ENCODE measurements at regions not wholly inside any gene's neighbourhood (a gene's known extent, or its start where the extent isn't known, plus 50 kb on each side); places are given as distances from the start of the nearest gene placed in this dataset.

- no peaks in the 10 kb centered on the region for H3K4me1 ChIP-seq (ENCODE audit: insufficient read depth, insufficient read length)
- no peak for DNase-seq (ENCODE audit: low read depth, low spot score)
- H3K4me3 ChIP-seq (ENCODE audit: insufficient read length, low read depth) = no peak overlapping the region
- no peaks in the 10 kb centered on the region for H3K27me3 ChIP-seq (ENCODE audit: insufficient read depth, insufficient read length)
- TF ChIP-seq YY1 (IDR thresholded peaks at IDR 0.05; ENCODE audit: insufficient read depth, insufficient read length) (no peak), ZNF274 (IDR thresholded peaks at IDR 0.05; ENCODE audit: low read depth, low read length) (no peak), SUZ12 (IDR thresholded peaks at IDR 0.05; ENCODE audit: extremely low read depth, insufficient read depth, insufficient read length) (no peak)
- no peaks in the 10 kb centered on the region for H3K36me3 ChIP-seq (ENCODE audit: insufficient read depth, insufficient read length, low read length)
- no peaks in the 10 kb centered on the region for H3K9me3 ChIP-seq (ENCODE audit: insufficient read depth, low read length)
- no peak overlapping the region for H3K9ac ChIP-seq (ENCODE audit: insufficient read length, low read depth)
Observed at GRCh38 chr2:14422426-14422825, 210.1 kb upstream of the LRATD1 start.

GRCh38 chr2:14423145-14423906 lies 209.2 kb upstream of the LRATD1 start:
- DNase-seq (ENCODE audit: low read depth, low spot score) = no peak
- TF ChIP-seq YY1 (IDR thresholded peaks at IDR 0.05; ENCODE audit: insufficient read depth, insufficient read length) = no peak
- H3K36me3 ChIP-seq (ENCODE audit: insufficient read depth, insufficient read length, low read length) = no peaks in the 10 kb centered on the region
- no peaks in the 10 kb centered on the region for H3K27me3 ChIP-seq (ENCODE audit: insufficient read depth, insufficient read length)
- H3K9ac ChIP-seq (ENCODE audit: insufficient read length, low read depth) = no peak overlapping the region
- H3K9me3 ChIP-seq (ENCODE audit: insufficient read depth, low read length) = no peaks in the 10 kb centered on the region
- H3K4me3 ChIP-seq (ENCODE audit: insufficient read length, low read depth) = no peak overlapping the region
- no peaks in the 10 kb centered on the region for H3K4me1 ChIP-seq (ENCODE audit: insufficient read depth, insufficient read length)

GRCh38 chr2:14424478-14425390 lies 207.8 kb upstream of the LRATD1 start:
- TF ChIP-seq SUZ12 (IDR thresholded peaks at IDR 0.05; ENCODE audit: extremely low read depth, insufficient read depth, insufficient read length) (no peak), YY1 (IDR thresholded peaks at IDR 0.05; ENCODE audit: insufficient read depth, insufficient read length) (no peak)
- Histone ChIP-seq H3K27me3 (ENCODE audit: insufficient read depth, insufficient read length) (no peaks in the 10 kb centered on the region), H3K9ac (ENCODE audit: insufficient read length, low read depth) (no peak overlapping the region), H3K4me1 (ENCODE audit: insufficient read depth, insufficient read length) (no peaks in the 10 kb centered on the region), H3K36me3 (ENCODE audit: insufficient read depth, insufficient read length, low read length) (no peaks in the 10 kb centered on the region), H3K9me3 (ENCODE audit: insufficient read depth, low read length) (no peaks in the 10 kb centered on the region), H3K4me3 (ENCODE audit: insufficient read length, low read depth) (no peak overlapping the region)
- no peak for DNase-seq (ENCODE audit: low read depth, low spot score)

- no peaks in the 10 kb centered on the region for H3K9me3 ChIP-seq (ENCODE audit: insufficient read depth, low read length)
- H3K4me3 ChIP-seq (ENCODE audit: insufficient read length, low read depth) = no peak overlapping the region
- no peaks in the 10 kb centered on the region for H3K27me3 ChIP-seq (ENCODE audit: insufficient read depth, insufficient read length)
- no peak for DNase-seq (ENCODE audit: low read depth, low spot score)
- no peaks in the 10 kb centered on the region for H3K36me3 ChIP-seq (ENCODE audit: insufficient read depth, insufficient read length, low read length)
- H3K9ac ChIP-seq (ENCODE audit: insufficient read length, low read depth) = no peak overlapping the region
- no peak for TF ChIP-seq SUZ12 (IDR thresholded peaks at IDR 0.05; ENCODE audit: extremely low read depth, insufficient read depth, insufficient read length)
- TF ChIP-seq ZNF274 (IDR thresholded peaks at IDR 0.05; ENCODE audit: low read depth, low read length) = no peak
- no peak for TF ChIP-seq YY1 (IDR thresholded peaks at IDR 0.05; ENCODE audit: insufficient read depth, insufficient read length)
- no peaks in the 10 kb centered on the region for H3K4me1 ChIP-seq (ENCODE audit: insufficient read depth, insufficient read length)
Observed at GRCh38 chr2:14425869-14426268, 206.6 kb upstream of the LRATD1 start.

- Histone ChIP-seq H3K27me3 (ENCODE audit: insufficient read depth, insufficient read length) (no peaks in the 10 kb centered on the region), H3K9me3 (ENCODE audit: insufficient read depth, low read length) (no peaks in the 10 kb centered on the region), H3K36me3 (ENCODE audit: insufficient read depth, insufficient read length, low read length) (no peaks in the 10 kb centered on the region), H3K9ac (ENCODE audit: insufficient read length, low read depth) (no peak overlapping the region), H3K4me1 (ENCODE audit: insufficient read depth, insufficient read length) (no peaks in the 10 kb centered on the region), H3K4me3 (ENCODE audit: insufficient read length, low read depth) (no peak overlapping the region)
- TF ChIP-seq ZNF274 (IDR thresholded peaks at IDR 0.05; ENCODE audit: low read depth, low read length) (no peak), YY1 (IDR thresholded peaks at IDR 0.05; ENCODE audit: insufficient read depth, insufficient read length) (no peak), SUZ12 (IDR thresholded peaks at IDR 0.05; ENCODE audit: extremely low read depth, insufficient read depth, insufficient read length) (no peak)
- no peak for DNase-seq (ENCODE audit: low read depth, low spot score)
Observed at GRCh38 chr2:14428056-14428455, 204.5 kb upstream of the LRATD1 start.

GRCh38 chr2:14433946-14434495 lies 198.5 kb upstream of the LRATD1 start:
- Histone ChIP-seq H3K36me3 (ENCODE audit: insufficient read depth, insufficient read length, low read length) (no peaks in the 10 kb centered on the region), H3K9ac (ENCODE audit: insufficient read length, low read depth) (no peak overlapping the region), H3K9me3 (ENCODE audit: insufficient read depth, low read length) (no peaks in the 10 kb centered on the region), H3K4me3 (ENCODE audit: insufficient read length, low read depth) (no peak overlapping the region), H3K4me1 (ENCODE audit: insufficient read depth, insufficient read length) (no peaks in the 10 kb centered on the region), H3K27me3 (ENCODE audit: insufficient read depth, insufficient read length) (no peaks in the 10 kb centered on the region)
- DNase-seq (ENCODE audit: low read depth, low spot score) = no peak
- TF ChIP-seq SUZ12 (IDR thresholded peaks at IDR 0.05; ENCODE audit: extremely low read depth, insufficient read depth, insufficient read length) = no peak
- no peak for TF ChIP-seq ZNF274 (IDR thresholded peaks at IDR 0.05; ENCODE audit: low read depth, low read length)
- no peak for TF ChIP-seq YY1 (IDR thresholded peaks at IDR 0.05; ENCODE audit: insufficient read depth, insufficient read length)

- Histone ChIP-seq H3K4me1 (ENCODE audit: insufficient read depth, insufficient read length) (no peaks in the 10 kb centered on the region), H3K9me3 (ENCODE audit: insufficient read depth, low read length) (peaks cover 16% of the 10 kb centered on the region), H3K4me3 (ENCODE audit: insufficient read length, low read depth) (no peak overlapping the region), H3K9ac (ENCODE audit: insufficient read length, low read depth) (no peak overlapping the region), H3K27me3 (ENCODE audit: insufficient read depth, insufficient read length) (no peaks in the 10 kb centered on the region), H3K36me3 (ENCODE audit: insufficient read depth, insufficient read length, low read length) (no peaks in the 10 kb centered on the region)
- DNase-seq (ENCODE audit: low read depth, low spot score) = no peak
- TF ChIP-seq SUZ12 (IDR thresholded peaks at IDR 0.05; ENCODE audit: extremely low read depth, insufficient read depth, insufficient read length) = no peak
- TF ChIP-seq YY1 (IDR thresholded peaks at IDR 0.05; ENCODE audit: insufficient read depth, insufficient read length) = no peak
- no peak for TF ChIP-seq ZNF274 (IDR thresholded peaks at IDR 0.05; ENCODE audit: low read depth, low read length)
Observed at GRCh38 chr2:14445670-14446069, 186.8 kb upstream of the LRATD1 start.

Data from NT2/D1 (cell line).